Hematopoietic multipotent progenitor cell treated with erythropoietin and hydrocortisone succinate and interleukin-3 and kit ligand, for 6 days (in vitro differentiated cells): ENCODE measurements at regions not wholly inside any gene's neighbourhood (a gene's known extent, or its start where the extent isn't known, plus 50 kb on each side); places are given as distances from the start of the nearest gene placed in this dataset.

ENCODE experiments used
- DNase-seq: peaks from one replicate; pipeline ENCODE4 v3.0.0-alpha.2; 2015

GRCh38 chr9:134251296-134252069, 74.8 kb upstream of the RXRA start:
- DNase-seq, result no peak

- no peak for DNase-seq
These were observed 74.0 kb upstream of the RXRA start for GRCh38 chr9:134252084-134252830.

- no peak for DNase-seq
These were observed 72.5 kb upstream of the RXRA start for GRCh38 chr9:134253606-134254205.

GRCh38 chr9:134258332-134258731, 67.9 kb upstream of the RXRA start:
- DNase-seq, result no peak

GRCh38 chr9:134258828-134259546, 67.3 kb upstream of the RXRA start:
- no peak for DNase-seq

GRCh38 chr9:134259708-134260107, 66.5 kb upstream of the RXRA start:
- no peak for DNase-seq

- no peak for DNase-seq
These were observed 65.5 kb upstream of the RXRA start for GRCh38 chr9:134260801-134261200.

GRCh38 chr9:134262035-134262434, 64.2 kb upstream of the RXRA start:
- DNase-seq, result no peak

GRCh38 chr9:134263596-134263995, 62.7 kb upstream of the RXRA start:
- no peak for DNase-seq

GRCh38 chr9:134264169-134264568, 62.1 kb upstream of the RXRA start:
- no peak for DNase-seq

- DNase-seq, result no peak
These were observed 61.2 kb upstream of the RXRA start for GRCh38 chr9:134265078-134265477.

GRCh38 chr9:134266418-134266817, 59.8 kb upstream of the RXRA start:
- no peak for DNase-seq

- no peak for DNase-seq
These were observed 58.9 kb upstream of the RXRA start for GRCh38 chr9:134267305-134267880.

- peak; percentile 31 for DNase-seq
These were observed 58.2 kb upstream of the RXRA start for GRCh38 chr9:134267881-134268724.

- DNase-seq, result no peak
These were observed 57.5 kb upstream of the RXRA start for GRCh38 chr9:134268747-134269146.

GRCh38 chr9:134271338-134272301, 54.6 kb upstream of the RXRA start:
- DNase-seq, result no peak

GRCh38 chr9:134272302-134273023, 53.8 kb upstream of the RXRA start:
- no peak for DNase-seq

GRCh38 chr9:134273647-134274046, 52.6 kb upstream of the RXRA start:
- DNase-seq, result no peak

GRCh38 chr9:134275375-134275774, 50.9 kb upstream of the RXRA start:
- peak; percentile 38 for DNase-seq
